Sciatic nerve (tissue), 2 donors: ENCODE measurements at regions not wholly inside any gene's neighbourhood (a gene's known extent, or its start where the extent isn't known, plus 50 kb on each side); places are given as distances from the start of the nearest gene placed in this dataset.

Source experiments
- ATAC-seq: fragments of 200-7000 bp; cut with Tn5 transposase; one replicate; pipeline ENCODE4 v1.9.1; 2020; ENCODE audit warnings: mild to moderate bottlenecking, moderate library complexity
- DNase-seq: peaks from one replicate; pipeline ENCODE4 v3.0.0-alpha.2; 2020; ENCODE audit warnings: low spot score
- intact Hi-C: fragments of 100-400 bp; cut with DNase I; formaldehyde crosslinking; loops from one replicate; pipeline ENCODE4 v1.14.2; 2022
- donor health status: DM: no; HTN: no; CAD: no.
- donor health status: DM: no; HTN: no; CAD: no.

GRCh38 chr3:13164893-13165492 is 91.8 kb upstream of the IQSEC1 start:
- no peak for ATAC-seq
- DNase-seq: no peak
- intact Hi-C loops: no loop called here

DNA sequence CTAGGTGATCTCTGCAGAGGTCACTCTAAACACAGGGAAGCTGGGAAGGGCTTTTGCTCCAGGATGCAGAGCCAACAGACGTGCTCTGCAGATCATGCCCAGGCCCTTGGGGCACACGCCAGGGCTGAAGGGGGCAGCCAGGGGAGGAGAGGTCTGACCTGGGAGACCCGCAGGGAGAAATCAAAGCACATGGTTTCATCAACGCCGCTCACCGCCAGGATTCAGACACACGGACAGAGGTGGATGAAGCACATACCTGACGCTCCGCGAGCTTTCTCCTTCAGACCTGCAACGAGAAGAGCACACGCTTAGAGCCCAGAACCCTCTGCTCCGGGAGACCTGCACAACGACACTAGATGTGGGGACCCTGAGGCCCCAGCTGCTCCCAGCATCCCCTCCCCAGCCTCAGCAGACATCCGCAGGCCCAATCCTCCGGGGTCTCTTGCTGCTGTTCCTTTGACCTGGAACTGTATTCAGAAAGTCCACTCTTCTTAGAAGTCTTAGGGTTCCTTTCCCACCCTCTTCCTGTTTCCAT is 90.7 kb upstream of the IQSEC1 start:
- intact Hi-C loops: no loop called here
- no peak for DNase-seq
- ATAC-seq: no peak

- intact Hi-C loops: no loop called here
- DNase-seq: no peak
Measured at GRCh38 chr3:13162549-13163320, 89.5 kb upstream of the IQSEC1 start.

GRCh38 chr3:13161771-13162535 is 88.7 kb upstream of the IQSEC1 start:
- intact Hi-C loops: no loop called here
- no peak for DNase-seq
- ATAC-seq: no peak

More at GRCh38 chr3:13162549-13163320, 89.5 kb upstream of the IQSEC1 start:
- ATAC-seq: no peak

GRCh38 chr3:13161021-13161759 is 88.0 kb upstream of the IQSEC1 start:
- DNase-seq (no peak), ATAC-seq (no peak)
- intact Hi-C loops: no loop called here

DNA sequence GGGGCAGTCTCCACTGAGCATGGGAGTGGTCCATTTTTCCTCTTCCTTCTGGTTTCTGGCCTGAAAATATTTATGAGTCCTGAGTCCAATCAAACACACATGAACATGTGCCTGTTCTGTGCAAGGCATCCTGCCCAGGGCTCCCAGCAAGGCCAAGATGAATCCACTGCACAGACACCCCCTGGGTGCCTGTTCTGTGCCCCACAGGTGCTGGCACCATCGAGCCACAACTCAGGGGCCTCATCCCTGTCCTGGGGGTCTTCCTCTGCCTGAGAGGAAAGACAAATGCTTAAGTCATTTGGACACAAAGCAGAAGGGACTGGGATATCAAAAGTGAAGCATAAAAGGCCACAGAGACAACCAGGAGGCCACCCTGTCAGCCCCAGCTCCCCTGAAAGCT is 87.4 kb upstream of the IQSEC1 start:
- DNase-seq (no peak), ATAC-seq (no peak)
- intact Hi-C loops: no loop called here

DNA sequence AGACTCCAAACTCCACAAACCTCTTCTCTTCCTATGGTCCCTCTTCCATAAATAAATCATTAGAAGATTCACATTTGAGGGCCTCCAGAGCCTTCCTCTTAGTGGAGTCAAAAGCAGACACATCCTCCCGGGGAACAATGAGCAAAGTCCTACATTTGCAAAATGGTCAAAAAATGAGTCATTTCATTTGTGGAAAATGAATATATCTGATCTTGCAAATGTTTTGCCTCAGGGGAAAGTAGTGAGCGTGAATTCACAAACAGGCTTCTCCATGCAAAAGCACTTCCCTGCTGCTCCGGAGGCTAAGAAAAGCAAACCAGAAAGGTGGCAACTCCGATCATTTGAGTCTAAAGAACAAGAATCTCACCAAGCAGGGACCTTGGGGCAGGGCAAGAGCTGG is 86.7 kb upstream of the IQSEC1 start:
- DNase-seq (no peak), ATAC-seq (no peak)

DNA sequence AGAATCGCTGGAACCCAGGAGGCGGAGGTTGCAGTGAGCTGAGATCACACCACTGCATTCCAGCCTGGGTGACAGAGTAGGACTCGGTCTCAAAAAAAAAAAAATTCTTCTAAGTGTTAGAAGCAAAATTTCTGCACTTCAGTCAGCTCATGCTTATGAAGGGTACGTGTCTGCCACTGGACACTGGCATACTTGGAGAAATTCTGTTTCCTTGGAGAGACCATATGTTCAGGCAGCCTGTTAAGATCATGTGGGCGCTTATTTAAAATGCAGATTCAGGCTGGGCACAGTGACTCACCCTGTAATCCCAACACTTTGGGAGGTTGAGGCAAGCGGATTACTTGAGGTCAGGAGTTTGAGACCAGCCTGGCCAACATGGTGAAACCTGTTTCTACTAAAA is 85.6 kb upstream of the IQSEC1 start:
- DNase-seq: no peak
- intact Hi-C loops: no loop called here
- no peak for ATAC-seq

More for the DNA sequence above, 86.7 kb upstream of the IQSEC1 start:
- intact Hi-C loops: no loop called here

- DNase-seq (no peak), ATAC-seq (no peak)
- intact Hi-C loops: no loop called here
Measured at GRCh38 chr3:13158408-13158807, 85.2 kb upstream of the IQSEC1 start.

DNA sequence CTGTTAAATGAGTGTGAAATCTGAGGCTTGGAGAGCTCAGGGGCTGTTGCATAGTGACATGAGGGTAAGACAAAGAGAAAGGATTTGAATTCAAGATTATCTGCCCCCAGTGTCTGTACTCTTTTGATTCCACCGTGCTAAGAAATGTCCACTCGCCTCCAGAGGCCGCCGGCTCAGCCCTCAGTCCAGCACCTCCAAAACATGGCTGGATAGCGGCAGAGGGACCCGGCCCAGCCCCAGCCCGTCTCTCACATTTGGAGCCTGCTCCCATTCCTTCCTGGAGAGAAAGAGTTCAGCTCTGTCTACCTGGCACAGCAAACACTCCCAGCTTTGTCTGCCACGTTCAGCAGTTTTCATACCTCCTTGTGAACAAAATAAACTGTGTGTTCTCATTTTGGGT is 84.8 kb upstream of the IQSEC1 start:
- intact Hi-C loops: no loop called here
- DNase-seq: no peak
- no peak for ATAC-seq

GRCh38 chr3:13152826-13153710 is 79.8 kb upstream of the IQSEC1 start:
- DNase-seq (no peak), ATAC-seq (peak; percentile 15)
- intact Hi-C loops: no loop called here

DNA sequence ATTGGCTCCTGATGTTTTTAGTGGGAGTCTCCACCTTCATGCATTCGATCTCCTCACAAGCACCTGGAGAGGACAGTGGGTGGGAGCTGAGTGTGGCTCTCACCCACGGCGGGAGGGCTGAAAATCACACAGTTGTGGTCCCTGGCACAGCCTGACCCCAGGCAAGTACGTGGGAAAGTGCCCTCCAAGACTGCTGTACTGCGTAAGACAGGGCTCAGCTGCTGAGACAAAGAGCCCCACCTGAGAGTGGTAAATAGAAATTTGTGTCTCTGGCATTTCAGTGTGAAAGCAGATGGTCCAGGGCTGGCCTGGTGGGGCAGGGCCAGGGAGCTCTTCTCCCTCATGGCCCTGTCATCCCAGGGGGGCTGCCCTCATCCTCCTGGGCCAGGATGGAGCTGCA is 77.4 kb upstream of the IQSEC1 start:
- intact Hi-C loops: no loop called here
- DNase-seq (peak; percentile 26), ATAC-seq (no peak)

DNA sequence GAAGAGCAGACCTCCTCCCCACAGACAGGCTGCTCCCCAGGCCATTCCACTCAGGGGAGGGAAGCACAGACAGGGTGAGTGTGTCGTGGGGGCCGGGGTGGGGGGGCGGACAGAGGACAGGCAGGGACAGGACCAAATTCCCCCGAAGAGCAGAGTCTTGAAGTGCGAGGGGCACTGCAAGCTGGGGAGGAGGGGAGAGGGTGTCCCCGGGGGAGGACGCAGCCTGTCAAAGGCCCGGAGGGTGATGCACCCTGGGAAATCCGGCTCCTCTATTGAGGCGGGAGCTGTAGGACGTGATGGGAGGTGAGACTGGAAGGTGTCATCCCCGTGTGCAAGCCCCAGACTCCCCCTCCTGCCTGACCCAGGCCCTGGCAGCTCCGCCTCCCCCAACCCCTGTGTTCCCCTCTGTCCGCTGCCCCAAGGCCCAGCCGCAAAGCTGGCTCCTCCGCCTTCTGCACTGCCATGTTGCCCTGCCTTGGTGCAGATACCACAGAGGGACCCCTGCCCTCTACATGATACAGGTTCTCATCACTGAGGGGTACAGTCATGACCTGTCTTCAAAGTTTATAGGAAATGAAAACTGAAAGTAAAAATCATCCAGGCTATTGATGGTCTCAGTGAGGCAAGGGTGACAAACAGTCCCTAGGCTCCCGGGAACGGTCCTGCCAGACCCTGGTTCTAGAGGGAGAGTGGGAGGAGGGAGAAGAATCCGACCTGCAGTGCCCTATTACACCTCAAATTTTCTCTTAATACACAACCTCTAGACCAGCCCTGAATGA is 76.3 kb upstream of the IQSEC1 start:
- peak; percentile 35 for DNase-seq
- intact Hi-C loops: no loop called here
- no peak for ATAC-seq

DNA sequence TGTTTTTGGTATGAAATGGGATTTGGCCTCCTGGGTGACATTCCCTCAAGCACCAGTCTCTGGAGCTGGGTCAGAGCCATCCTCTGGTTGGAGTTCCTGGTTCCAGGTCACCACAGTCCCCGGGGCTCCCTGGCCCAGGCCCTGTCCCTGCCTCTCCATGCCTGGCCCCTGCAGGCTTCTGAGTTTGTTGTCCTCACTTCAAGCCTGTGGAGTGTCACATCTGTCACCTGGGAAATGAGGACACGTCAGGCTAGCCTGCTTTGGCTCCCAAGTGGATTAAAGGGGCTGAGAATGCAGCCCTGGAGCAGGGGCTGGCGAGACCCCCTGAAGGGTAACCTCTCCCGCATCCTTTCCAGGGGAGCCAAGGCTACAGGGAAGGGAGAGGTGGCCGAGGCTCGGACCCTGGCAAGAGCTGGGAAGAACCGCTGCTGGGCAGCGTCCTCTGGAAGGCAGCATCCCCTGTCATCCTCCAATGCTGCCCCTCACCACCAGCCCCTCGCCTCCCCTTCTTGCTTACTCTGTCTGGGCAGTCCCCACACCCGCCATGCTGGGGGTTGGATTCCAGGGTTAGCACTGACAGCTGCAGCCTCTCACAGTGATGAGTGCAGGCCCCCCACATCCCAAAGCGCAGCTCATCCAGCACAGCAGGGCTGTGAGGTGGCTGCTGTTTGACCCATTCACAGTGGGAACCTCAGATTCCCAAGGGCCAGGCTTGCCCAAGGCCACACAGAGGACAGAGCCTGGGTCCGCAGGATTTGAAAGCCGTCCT is 75.5 kb upstream of the IQSEC1 start:
- intact Hi-C loops: no loop called here
- DNase-seq (peak; percentile 40), ATAC-seq (no peak)

GRCh38 chr3:13148126-13148525 is 74.9 kb upstream of the IQSEC1 start:
- intact Hi-C loops: no loop called here
- DNase-seq (no peak), ATAC-seq (no peak)

GRCh38 chr3:13147344-13147743 is 74.1 kb upstream of the IQSEC1 start:
- intact Hi-C loops: no loop called here
- DNase-seq (no peak), ATAC-seq (no peak)

GRCh38 chr3:13146643-13147143 is 73.5 kb upstream of the IQSEC1 start:
- no peak for ATAC-seq
- intact Hi-C loops: no loop called here
- DNase-seq: no peak
